ENCODE measurements at regions not wholly inside any gene's neighbourhood (a gene's known extent, or its start where the extent isn't known, plus 50 kb on each side); places are given as distances from the start of the nearest gene placed in this dataset.
"Not testable (repeated sequence)": the region's sequence is repeated elsewhere in the genome, so short reads cannot be mapped to it uniquely, and the experiment has no call there.

GRCh38 chr2:207338610-207339009, 172.9 kb upstream of the KLF7 start:
- TF ChIP-seq, protein P1, sequence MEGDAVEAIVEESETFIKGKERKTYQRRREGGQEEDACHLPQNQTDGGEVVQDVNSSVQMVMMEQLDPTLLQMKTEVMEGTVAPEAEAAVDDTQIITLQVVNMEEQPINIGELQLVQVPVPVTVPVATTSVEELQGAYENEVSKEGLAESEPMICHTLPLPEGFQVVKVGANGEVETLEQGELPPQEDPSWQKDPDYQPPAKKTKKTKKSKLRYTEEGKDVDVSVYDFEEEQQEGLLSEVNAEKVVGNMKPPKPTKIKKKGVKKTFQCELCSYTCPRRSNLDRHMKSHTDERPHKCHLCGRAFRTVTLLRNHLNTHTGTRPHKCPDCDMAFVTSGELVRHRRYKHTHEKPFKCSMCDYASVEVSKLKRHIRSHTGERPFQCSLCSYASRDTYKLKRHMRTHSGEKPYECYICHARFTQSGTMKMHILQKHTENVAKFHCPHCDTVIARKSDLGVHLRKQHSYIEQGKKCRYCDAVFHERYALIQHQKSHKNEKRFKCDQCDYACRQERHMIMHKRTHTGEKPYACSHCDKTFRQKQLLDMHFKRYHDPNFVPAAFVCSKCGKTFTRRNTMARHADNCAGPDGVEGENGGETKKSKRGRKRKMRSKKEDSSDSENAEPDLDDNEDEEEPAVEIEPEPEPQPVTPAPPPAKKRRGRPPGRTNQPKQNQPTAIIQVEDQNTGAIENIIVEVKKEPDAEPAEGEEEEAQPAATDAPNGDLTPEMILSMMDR (IDR thresholded peaks at IDR 0.05), result no peak
- Histone ChIP-seq H3K36me3 (no peaks in the 10 kb centered on the region), H3K4me3 (no peak overlapping the region), H3K27me3 (no peaks in the 10 kb centered on the region), H3K4me1 (peaks cover 0 to 5% of the 10 kb centered on the region in 2 donors), H3K9me3 (no peaks in the 10 kb centered on the region), H3K27ac (no peak overlapping the region)
- DNase-seq (ENCODE audit: low spot score in 2 of 2), result no peak
- intact Hi-C loops (cut with DNase I), result no loop called here

DNA sequence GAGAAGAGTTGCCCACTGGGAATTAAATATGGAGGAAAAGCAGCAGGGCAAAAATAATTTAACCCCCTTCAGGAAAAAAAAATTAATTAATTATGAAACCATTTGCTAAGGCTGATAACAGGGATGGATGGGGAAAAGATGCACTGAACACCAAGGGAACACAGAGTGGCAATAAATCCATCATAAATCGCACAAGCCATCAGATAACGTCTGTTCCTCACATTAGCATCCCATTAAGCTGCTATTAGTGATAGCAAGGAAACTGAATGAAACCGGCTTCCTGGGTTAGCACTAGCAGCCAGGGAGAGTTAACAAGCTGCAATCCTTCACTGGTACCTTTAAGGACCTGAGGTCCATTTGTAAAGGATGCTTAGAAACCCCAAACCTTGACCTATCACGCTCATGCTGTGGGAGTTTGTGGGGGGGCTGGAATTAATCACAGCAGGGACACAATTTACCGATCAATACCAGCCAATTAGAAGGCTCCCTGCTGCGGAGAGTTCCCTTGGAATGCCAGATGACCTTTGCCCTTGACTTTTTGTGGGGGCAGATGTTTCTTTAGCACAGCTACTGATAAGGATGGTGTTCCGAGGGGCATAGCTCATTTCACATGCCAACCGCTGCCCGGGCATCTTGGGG, 175.5 kb upstream of the KLF7 start:
- Histone ChIP-seq H3K4me3 (no peak overlapping the region), H3K27ac (no peak overlapping the region), H3K4me1 (no peaks in the 10 kb centered on the region), H3K9me3 (peaks cover 0 to 10% of the 10 kb centered on the region in 2 donors), H3K27me3 (no peaks in the 10 kb centered on the region), H3K36me3 (no peaks in the 10 kb centered on the region)
- no peak for DNase-seq (ENCODE audit: low spot score in 2 of 2)
- TF ChIP-seq, protein P1 (IDR thresholded peaks at IDR 0.05), result no peak
- intact Hi-C loops (cut with DNase I), result no loop called here

DNA sequence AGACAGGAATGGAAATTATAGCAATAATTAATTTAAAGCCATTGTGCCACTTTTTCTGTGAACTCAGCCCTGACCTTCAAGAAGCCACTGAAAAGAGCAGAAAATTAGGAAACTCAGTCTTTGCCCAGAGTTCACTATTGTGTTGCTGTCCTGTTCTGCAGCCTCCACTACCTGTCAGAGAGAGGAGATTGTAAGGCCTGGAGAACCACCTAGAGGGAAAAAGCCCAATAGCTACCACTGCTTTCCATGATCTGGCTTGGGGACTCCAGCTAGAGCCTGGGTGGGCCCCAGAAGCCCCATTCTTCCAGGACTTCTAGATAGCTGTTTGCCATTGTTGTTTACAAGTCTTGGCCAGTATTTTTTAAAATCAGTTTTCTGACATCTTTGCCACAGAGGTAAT, 176.1 kb upstream of the KLF7 start:
- no peak overlapping the region for H3K4me3 ChIP-seq
- peaks cover 0 to 10% of the 10 kb centered on the region in 2 donors for H3K9me3 ChIP-seq
- no peaks in the 10 kb centered on the region for H3K27me3 ChIP-seq
- no peak overlapping the region for H3K27ac ChIP-seq
- no peaks in the 10 kb centered on the region for H3K4me1 ChIP-seq
- DNase-seq (ENCODE audit: low spot score in 2 of 2), result no peak
- no peaks in the 10 kb centered on the region for H3K36me3 ChIP-seq
- TF ChIP-seq, protein P1 (IDR thresholded peaks at IDR 0.05), result no peak
- intact Hi-C loops (cut with DNase I), result no loop called here

DNA sequence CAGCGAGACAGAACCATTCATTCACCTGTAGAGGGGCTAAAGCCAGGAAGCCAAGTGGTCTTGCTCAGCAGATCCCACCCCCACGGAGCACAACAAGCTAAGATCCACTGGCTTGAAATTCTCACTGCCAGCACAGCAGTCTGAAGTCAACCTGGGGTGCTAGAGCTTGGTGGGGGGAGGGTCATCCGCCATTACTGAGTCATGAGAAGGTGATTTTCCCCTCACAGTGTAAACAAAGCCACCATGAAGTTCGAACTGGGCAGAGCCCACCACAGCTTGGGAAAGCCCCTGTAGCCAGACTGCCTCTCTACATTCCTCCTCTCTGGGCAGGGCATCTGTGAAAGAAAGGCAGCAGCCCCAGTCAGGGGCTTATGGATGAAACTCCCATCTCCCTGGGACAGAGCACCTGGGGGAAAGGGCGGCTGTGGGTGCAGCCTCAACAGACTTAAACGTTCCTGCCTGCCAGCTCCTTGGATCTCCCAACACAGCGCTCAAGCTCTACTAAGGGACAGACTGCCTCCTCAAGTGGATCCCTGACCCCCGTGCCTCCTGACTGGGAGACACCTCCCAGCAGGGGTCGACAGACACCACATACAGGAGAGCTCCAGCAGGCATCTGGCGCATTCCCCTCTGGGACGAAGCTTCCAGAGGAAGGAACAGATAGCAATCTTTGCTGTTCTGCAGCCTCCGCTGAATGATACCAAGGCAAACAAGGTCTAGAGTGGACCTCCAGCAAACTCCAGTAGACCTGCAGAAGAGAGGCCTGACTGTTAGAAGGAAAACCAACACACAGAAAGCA, 179.0 kb upstream of the KLF7 start:
- H3K9me3 ChIP-seq, result peaks cover 0 to 18% of the 10 kb centered on the region in 2 donors
- H3K27ac ChIP-seq; intact Hi-C loops (cut with DNase I); H3K4me3 ChIP-seq; DNase-seq (ENCODE audit: low spot score in 2 of 2); H3K27me3 ChIP-seq; H3K36me3 ChIP-seq; H3K4me1 ChIP-seq: not testable (repeated sequence)

- H3K36me3 ChIP-seq, result no peaks in the 10 kb centered on the region
- TF ChIP-seq, protein P1 (IDR thresholded peaks at IDR 0.05), result no peak
- no peaks in the 10 kb centered on the region for H3K4me1 ChIP-seq
- no peaks in the 10 kb centered on the region for H3K27me3 ChIP-seq
- no peak overlapping the region for H3K27ac ChIP-seq
- intact Hi-C loops (cut with DNase I), result no loop called here
- peaks cover 0 to 8% of the 10 kb centered on the region in 2 donors for H3K9me3 ChIP-seq
- no peak for DNase-seq (ENCODE audit: low spot score in 2 of 2)
- H3K4me3 ChIP-seq, result no peak overlapping the region
Measured at GRCh38 chr2:207351171-207351570, 178.6 kb upstream of the CREB1 start.

- DNase-seq (ENCODE audit: low spot score in 2 of 2), result no peak
- Histone ChIP-seq H3K27me3 (no peaks in the 10 kb centered on the region), H3K4me1 (no peaks in the 10 kb centered on the region), H3K9me3 (no peaks in the 10 kb centered on the region), H3K4me3 (no peak overlapping the region), H3K36me3 (no peaks in the 10 kb centered on the region), H3K27ac (no peak overlapping the region)
- intact Hi-C loops (cut with DNase I), result no loop called here
- TF ChIP-seq, protein P1 (IDR thresholded peaks at IDR 0.05), result no peak
Measured at GRCh38 chr2:207352978-207353671, 176.6 kb upstream of the CREB1 start.

Measured in ascending aorta (tissue), 2 donors.